IMR-90 (cell line): ENCODE measurements at regions not wholly inside any gene's neighbourhood (a gene's known extent, or its start where the extent isn't known, plus 50 kb on each side); places are given as distances from the start of the nearest gene placed in this dataset.

ENCODE experiments used
- ATAC-seq: fragments of 200-7000 bp; cut with Tn5 transposase; 2 replicates; pipeline ENCODE4 v1.9.1; 2020; ENCODE audit warnings: low read depth, mild to moderate bottlenecking, moderate library complexity
- BruUV-seq: library from RNA; stranded (reverse); fragments of 400-500 nt; replicated peaks from 2 replicates; lab custom pipeline; 2021; lab: Mats Ljungman, UMichigan
- CTCF ChIA-PET: fragments of 300-600 bp; formaldehyde crosslinking; extraction: SDS; loops from one replicate; lab custom pipeline; 2021; ENCODE audit warnings: antibody characterized with exemption; lab: Yijun Ruan, JAX
- POLR2A ChIA-PET: fragments of 300-600 bp; sonication (Branson Sonifier 250); formaldehyde crosslinking; loops from one replicate; lab custom pipeline; 2022; ENCODE audit warnings: antibody characterized with exemption; ENCODE audit not compliant: unreplicated experiment; lab: Charles Lee
- DNase-seq: peaks from one replicate; pipeline ENCODE4 v3.0.0; 2013
- H2AFZ ChIP-seq: replicated peaks from 2 replicates; pipeline ENCODE3; 2013; ENCODE audit warnings: low read length, mild to moderate bottlenecking; ENCODE audit not compliant: poor library complexity
- H2AK5ac ChIP-seq: 2 replicates; pipeline ENCODE4 v1.6.1; 2013; ENCODE audit warnings: low read depth, low read length, inconsistent platforms
- H2AK9ac ChIP-seq: replicated peaks from 2 replicates; pipeline ENCODE3; 2013; ENCODE audit warnings: mild to moderate bottlenecking, low read depth, low read length, moderate library complexity; ENCODE audit not compliant: poor library complexity
- H2BK120ac ChIP-seq: 2 replicates; pipeline ENCODE4 v1.6.1; 2013; ENCODE audit warnings: low read depth, low read length, inconsistent platforms
- H2BK15ac ChIP-seq: 3 replicates; pipeline ENCODE4 v1.6.1; 2013; ENCODE audit warnings: low read depth, low read length, inconsistent platforms
- H2BK20ac ChIP-seq: 2 replicates; pipeline ENCODE4 v1.6.1; 2013; ENCODE audit warnings: low read depth, mild to moderate bottlenecking, inconsistent platforms, low read length, moderate library complexity
- H2BK5ac ChIP-seq: 2 replicates; pipeline ENCODE4 v1.6.1; 2013; ENCODE audit warnings: mild to moderate bottlenecking, low read depth, low read length, inconsistent platforms; ENCODE audit not compliant: poor library complexity, severe bottlenecking
- H3K14ac ChIP-seq: replicated peaks from 2 replicates; pipeline ENCODE4 v1.6.1; 2013; ENCODE audit warnings: low read depth, low read length, inconsistent platforms
- H3K18ac ChIP-seq: 2 replicates; pipeline ENCODE4 v1.6.1; 2013; ENCODE audit warnings: low read depth, low read length, control low read depth
- H3K23ac ChIP-seq: 2 replicates; pipeline ENCODE4 v1.6.1; 2013; ENCODE audit warnings: low read depth, low read length, inconsistent platforms
- H3K27ac ChIP-seq: 2 replicates; pipeline ENCODE4 v1.5.1; 2013; ENCODE audit warnings: mild to moderate bottlenecking, control low read depth, low read length; ENCODE audit not compliant: insufficient read depth
- H3K27me3 ChIP-seq: 2 replicates; pipeline ENCODE4 v1.6.1; 2013; ENCODE audit warnings: low read length; ENCODE audit not compliant: control insufficient read depth, insufficient read depth
- H3K36me3 ChIP-seq: 2 replicates; pipeline ENCODE4 v1.6.1; 2013; ENCODE audit warnings: low read length, mixed read lengths; ENCODE audit not compliant: control insufficient read depth, insufficient read depth
- H3K4ac ChIP-seq: 2 replicates; pipeline ENCODE4 v1.6.1; 2013; ENCODE audit warnings: low read depth, low read length, inconsistent platforms
- H3K4me1 ChIP-seq: 2 replicates; pipeline ENCODE4 v1.6.1; 2013; ENCODE audit warnings: low read length, mixed read lengths; ENCODE audit not compliant: control insufficient read depth, insufficient read depth
- H3K4me2 ChIP-seq: 2 replicates; pipeline ENCODE4 v1.6.1; 2013; ENCODE audit warnings: low read depth, mild to moderate bottlenecking, control low read depth, low read length, moderate library complexity
- H3K4me3 ChIP-seq: 2 replicates; pipeline ENCODE4 v1.5.1; 2013; ENCODE audit warnings: low read depth, mild to moderate bottlenecking, control low read depth, low read length, moderate library complexity; ENCODE audit not compliant: insufficient read depth
- H3K56ac ChIP-seq: 2 replicates; pipeline ENCODE4 v1.6.1; 2013; ENCODE audit warnings: low read length, inconsistent platforms; ENCODE audit not compliant: insufficient read depth; ENCODE audit errors: extremely low read depth
- H3K79me1 ChIP-seq, 2 experiments: 2 replicates each; pipeline ENCODE4 v1.6.1; 2013; ENCODE audit warnings: low read length in 2 of 2, inconsistent platforms in 1 of 2, low read depth in 1 of 2
- H3K9ac ChIP-seq: 2 replicates; pipeline ENCODE4 v1.6.1; 2013; ENCODE audit warnings: low read depth, low read length, control low read depth
- H3K9me1 ChIP-seq: 2 replicates; pipeline ENCODE4 v1.6.1; 2013; ENCODE audit warnings: low read length, inconsistent platforms; ENCODE audit not compliant: insufficient read depth
- H3K9me3 ChIP-seq: 2 replicates; pipeline ENCODE4 v1.6.1; 2013; ENCODE audit warnings: low read length; ENCODE audit not compliant: control insufficient read depth, insufficient read depth
- H4K20me1 ChIP-seq: 2 replicates; pipeline ENCODE4 v1.6.1; 2013; ENCODE audit warnings: low read length, inconsistent platforms; ENCODE audit not compliant: insufficient read depth
- H4K5ac ChIP-seq: 2 replicates; pipeline ENCODE4 v1.6.1; 2013; ENCODE audit warnings: mild to moderate bottlenecking, low read depth, low read length, control low read depth
- H4K8ac ChIP-seq, 2 experiments: 2 replicates each; pipeline ENCODE4 v1.6.1; 2013; ENCODE audit warnings: low read depth in 2 of 2, low read length in 2 of 2, control low read depth in 1 of 2, inconsistent platforms in 1 of 2
- H4K91ac ChIP-seq: 2 replicates; pipeline ENCODE4 v1.6.1; 2013; ENCODE audit warnings: low read depth, low read length, inconsistent platforms; ENCODE audit not compliant: insufficient read depth
- CEBPB ChIP-seq: IDR thresholded peaks from 2 replicates; pipeline ENCODE4 v1.6.1; 2012; ENCODE audit warnings: low read depth, low read length, improper control_type of control experiment
- CHD1 ChIP-seq: IDR thresholded peaks from 2 replicates; pipeline ENCODE4 v1.6.1; 2012; ENCODE audit warnings: low read depth, low read length, improper control_type of control experiment
- CTCF ChIP-seq: conservative IDR thresholded peaks from 2 replicates; pipeline ENCODE4 v1.5.1; 2012; ENCODE audit warnings: mild to moderate bottlenecking, low read depth, low read length, improper control_type of control experiment
- FOS ChIP-seq: fragments of 150-350 bp; IDR thresholded peaks from 2 replicates; pipeline ENCODE4 v1.6.1; 2016; ENCODE audit warnings: low read depth, low read length
- MAFK ChIP-seq: IDR thresholded peaks from 2 replicates; pipeline ENCODE4 v1.6.1; 2012; ENCODE audit warnings: low read depth, low read length, improper control_type of control experiment
- MXI1 ChIP-seq: IDR thresholded peaks from 2 replicates; pipeline ENCODE4 v1.6.1; 2012; ENCODE audit warnings: low read depth, mild to moderate bottlenecking, low read length, moderate library complexity, borderline replicate concordance
- RAD21 ChIP-seq: IDR thresholded peaks from 2 replicates; pipeline ENCODE4 v1.6.1; 2012; ENCODE audit warnings: low read length, improper control_type of control experiment
- RFX5 ChIP-seq: IDR thresholded peaks from 2 replicates; pipeline ENCODE4 v1.8.0; 2012; ENCODE audit warnings: low read depth, mild to moderate bottlenecking, low read length, moderate library complexity
- WGBS, 2 experiments: methylation state at CpG; one replicate each; pipeline versions ENCODE4 v1.1.5 to v1.1.7; 2013; ENCODE audit warnings: missing lambda C conversion rate in 2 of 2; ENCODE audit not compliant: insufficient read length in 1 of 2; ENCODE audit errors: extremely low coverage in 2 of 2; 5-methylcytosine and 5-hydroxymethylcytosine counted together
- dilution Hi-C: fragments of 300-500 bp; cut with HindIII; formaldehyde crosslinking; loops from one replicate; pipeline ENCODE4 v1.14.3; 2018; ENCODE audit warnings: low sequenced_read_pairs; ENCODE audit not compliant: unreplicated experiment
- in situ Hi-C: fragments of 300-500 bp; cut with MboI; formaldehyde crosslinking; loops from 3 replicates; pipeline ENCODE4 v1.14.3; 2019; ENCODE audit warnings: low sequenced_read_pairs, inconsistent platforms, mixed read lengths
- intact Hi-C: fragments of 100-400 bp; cut with micrococcal nuclease; formaldehyde crosslinking; loops from 2 replicates; pipeline ENCODE4 v1.10.0; 2022

GRCh38 chr6:144898741-144899140 is 613.6 kb downstream of the UTRN start (continued):
- TF ChIP-seq RAD21 = no peak
- TF ChIP-seq MAFK = no peak
- no peak for TF ChIP-seq FOS
- TF ChIP-seq RFX5 = no peak
- TF ChIP-seq CHD1 = no peak

GRCh38 chr6:144899161-144899560 is 614.0 kb downstream of the UTRN start:
- BruUV-seq = no TSS peak
- TF ChIP-seq CTCF = no peak
- TF ChIP-seq CEBPB = 0 out of 2 replicates have a peak, but pooled peaks have one; percentile 8
- no peak for TF ChIP-seq MXI1
- Histone ChIP-seq H3K27ac (no peak overlapping the region), H2AK9ac (no peak overlapping the region), H3K36me3 (no peaks in the 10 kb centered on the region), H3K9ac (no peak overlapping the region), H4K20me1 (no peaks in the 10 kb centered on the region), H3K4me3 (no peak overlapping the region), H3K4ac (no peak overlapping the region), H4K5ac (no peak overlapping the region), H3K4me2 (no peak overlapping the region), H2BK120ac (no peak overlapping the region), H3K4me1 (peaks cover 5% of the 10 kb centered on the region), H3K79me1 (no peaks in the 10 kb centered on the region), H3K14ac (no peak overlapping the region), H3K9me3 (no peaks in the 10 kb centered on the region), H3K18ac (no peak overlapping the region), H3K27me3 (no peaks in the 10 kb centered on the region), H2BK20ac (no peak overlapping the region), H4K8ac (no peak overlapping the region), H3K56ac (no peak overlapping the region), H3K9me1 (peaks cover 3% of the 10 kb centered on the region; the same call in 1 of the 2 replicates), H4K91ac (no peak overlapping the region), H2BK5ac (peak overlapping the region; percentile 89), H2AFZ (no peak overlapping the region), H2BK15ac (no peak overlapping the region), H2AK5ac (no peak overlapping the region), H3K23ac (no peak overlapping the region)
- ATAC-seq (peak; percentile 32; the same call in 1 of the 2 replicates), DNase-seq (peak; percentile 67)
- dilution Hi-C loops (no loop called here), intact Hi-C loops (no loop called here), in situ Hi-C loops (no loop called here)
- WGBS, 2 experiments = no CpG with 5 or more reads among the region's 1 CpG
- ChIA-PET CTCF (no interaction called here), POLR2A (no interaction called here)
